ENCODE measurements at regions not wholly inside any gene's neighbourhood (a gene's known extent, or its start where the extent isn't known, plus 50 kb on each side); places are given as distances from the start of the nearest gene placed in this dataset.
A peak's percentile ranks its signal among the peaks of the same experiment; 100 is the strongest.

DNA sequence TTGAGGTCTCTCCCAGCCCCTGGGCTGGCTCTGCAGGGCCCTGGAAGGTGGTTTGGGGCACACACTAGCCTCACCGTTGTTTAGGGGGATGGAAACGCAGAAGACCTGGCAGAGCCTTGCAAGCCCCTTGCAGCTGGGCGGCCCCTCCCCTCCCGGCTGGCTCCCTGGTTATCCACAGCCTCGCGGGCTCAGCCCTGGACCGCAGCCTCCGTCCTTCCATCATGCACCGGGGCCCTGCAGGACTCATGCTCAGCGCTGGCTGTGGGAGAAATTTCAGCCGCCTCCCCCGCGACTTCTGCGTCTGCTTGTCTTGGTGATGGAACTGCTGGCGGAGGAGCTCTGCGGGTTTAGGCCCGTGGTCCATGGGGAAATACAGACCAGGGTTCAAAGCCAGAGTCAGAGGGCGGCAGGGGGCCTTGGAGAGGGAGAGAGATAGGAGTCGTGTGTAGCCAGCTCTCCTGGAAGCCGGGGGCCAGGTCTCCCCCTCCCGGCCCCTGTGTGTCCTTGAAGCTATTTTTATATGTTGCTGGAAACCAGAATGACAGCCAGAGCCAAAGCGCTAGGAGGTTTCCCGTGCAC, 75.8 kb upstream of the IER5L start:
- H3K27me3 ChIP-seq (replicated peaks; ENCODE audit: insufficient read depth), result no peaks in the 10 kb centered on the region
- ATAC-seq (ENCODE audit: insufficient number of reproducible peaks, low FRiP score, low read depth) (peak; percentile 31), DNase-seq (ENCODE audit: low spot score) (peak; percentile 28)
- H3K9me3 ChIP-seq, result no peaks in the 10 kb centered on the region
- peak overlapping the region; percentile 59 to 75 for H3K27ac ChIP-seq
- H3K4me1 ChIP-seq (ENCODE audit: control insufficient read depth in 1 of 2, low read depth in 2 of 2), result peaks cover 22 to 45% of the 10 kb centered on the region in 2 donors
- TF ChIP-seq, protein P1, sequence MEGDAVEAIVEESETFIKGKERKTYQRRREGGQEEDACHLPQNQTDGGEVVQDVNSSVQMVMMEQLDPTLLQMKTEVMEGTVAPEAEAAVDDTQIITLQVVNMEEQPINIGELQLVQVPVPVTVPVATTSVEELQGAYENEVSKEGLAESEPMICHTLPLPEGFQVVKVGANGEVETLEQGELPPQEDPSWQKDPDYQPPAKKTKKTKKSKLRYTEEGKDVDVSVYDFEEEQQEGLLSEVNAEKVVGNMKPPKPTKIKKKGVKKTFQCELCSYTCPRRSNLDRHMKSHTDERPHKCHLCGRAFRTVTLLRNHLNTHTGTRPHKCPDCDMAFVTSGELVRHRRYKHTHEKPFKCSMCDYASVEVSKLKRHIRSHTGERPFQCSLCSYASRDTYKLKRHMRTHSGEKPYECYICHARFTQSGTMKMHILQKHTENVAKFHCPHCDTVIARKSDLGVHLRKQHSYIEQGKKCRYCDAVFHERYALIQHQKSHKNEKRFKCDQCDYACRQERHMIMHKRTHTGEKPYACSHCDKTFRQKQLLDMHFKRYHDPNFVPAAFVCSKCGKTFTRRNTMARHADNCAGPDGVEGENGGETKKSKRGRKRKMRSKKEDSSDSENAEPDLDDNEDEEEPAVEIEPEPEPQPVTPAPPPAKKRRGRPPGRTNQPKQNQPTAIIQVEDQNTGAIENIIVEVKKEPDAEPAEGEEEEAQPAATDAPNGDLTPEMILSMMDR (IDR thresholded peaks at IDR 0.05), result no peak
- H3K4me3 ChIP-seq, result peak overlapping the region; percentile 65
- no peaks in the 10 kb centered on the region for H3K36me3 ChIP-seq

DNA sequence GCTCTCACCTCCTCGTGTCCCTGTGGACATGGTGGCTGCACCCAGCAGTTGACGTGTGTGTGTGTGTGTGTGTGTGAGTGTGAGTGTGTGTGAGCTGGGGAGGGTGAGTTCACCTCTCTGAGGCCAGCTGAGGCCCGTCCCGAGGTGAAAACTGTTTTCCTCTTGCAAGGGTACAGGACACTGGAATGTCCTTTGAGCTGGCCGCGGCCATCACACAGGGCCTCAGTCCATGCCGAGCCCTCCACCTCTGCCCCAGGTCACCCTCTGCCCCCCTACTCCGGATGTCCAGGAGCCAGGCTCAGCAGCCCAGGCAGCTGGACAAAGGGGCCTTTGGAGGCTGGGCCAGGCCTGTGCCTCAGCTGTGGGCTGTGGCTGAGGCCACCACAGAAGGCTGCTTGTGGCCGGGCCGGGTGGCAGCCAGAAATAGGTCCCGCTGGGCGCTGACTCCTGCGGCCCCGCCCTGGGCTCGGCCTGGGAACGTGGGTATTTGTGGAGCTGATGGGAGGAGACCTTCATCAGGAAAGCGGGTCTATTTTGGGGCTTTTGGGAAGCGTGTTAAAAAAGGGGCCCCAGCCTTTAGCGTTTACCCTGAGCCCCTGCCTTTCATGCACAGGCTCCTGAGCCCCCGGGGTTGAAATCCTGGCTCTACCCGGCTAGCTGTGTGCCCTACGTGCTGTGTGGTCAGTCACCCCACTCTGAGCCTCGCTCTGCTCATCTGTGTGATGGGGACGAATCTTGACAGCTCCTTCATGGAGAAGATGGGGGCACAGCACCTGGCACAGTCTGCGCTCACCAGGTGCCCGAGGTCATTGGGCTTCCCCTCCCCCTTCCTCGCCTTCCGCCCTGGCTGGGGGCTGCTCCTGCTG, 75.1 kb upstream of the IER5L start:
- TF ChIP-seq, protein P1 (IDR thresholded peaks at IDR 0.05), result no peak
- peaks cover 17 to 38% of the 10 kb centered on the region in 2 donors for H3K4me1 ChIP-seq (ENCODE audit: control insufficient read depth in 1 of 2, low read depth in 2 of 2)
- no peaks in the 10 kb centered on the region for H3K27me3 ChIP-seq (replicated peaks; ENCODE audit: insufficient read depth)
- no peaks in the 10 kb centered on the region for H3K9me3 ChIP-seq
- DNase-seq (ENCODE audit: low spot score) (no peak), ATAC-seq (ENCODE audit: insufficient number of reproducible peaks, low FRiP score, low read depth) (peak; percentile 52)
- H3K27ac ChIP-seq, result peak overlapping the region; percentile 59 to 75
- peak overlapping the region; percentile 65 for H3K4me3 ChIP-seq
- H3K36me3 ChIP-seq, result no peaks in the 10 kb centered on the region

DNA sequence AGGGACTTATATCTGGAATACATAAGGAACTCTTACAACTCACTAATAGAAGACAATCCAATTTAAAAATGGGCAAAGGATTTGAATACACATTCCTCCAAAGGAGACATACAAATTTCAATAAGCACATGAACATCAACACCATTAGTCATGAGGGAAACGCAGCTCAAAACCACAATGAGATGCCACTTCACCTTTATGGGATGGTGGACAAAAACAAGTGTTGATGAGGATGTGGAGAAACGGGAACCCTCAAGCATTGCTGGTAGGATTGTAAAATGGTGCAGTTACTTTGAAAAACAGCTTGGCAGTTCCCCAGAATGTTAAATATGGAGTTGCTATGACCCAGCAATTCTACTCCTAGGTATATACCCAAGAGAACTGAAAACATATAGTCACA, 72.7 kb upstream of the IER5L start:
- no peak for ATAC-seq (ENCODE audit: insufficient number of reproducible peaks, low FRiP score, low read depth)
- no peaks in the 10 kb centered on the region for H3K9me3 ChIP-seq

DNA sequence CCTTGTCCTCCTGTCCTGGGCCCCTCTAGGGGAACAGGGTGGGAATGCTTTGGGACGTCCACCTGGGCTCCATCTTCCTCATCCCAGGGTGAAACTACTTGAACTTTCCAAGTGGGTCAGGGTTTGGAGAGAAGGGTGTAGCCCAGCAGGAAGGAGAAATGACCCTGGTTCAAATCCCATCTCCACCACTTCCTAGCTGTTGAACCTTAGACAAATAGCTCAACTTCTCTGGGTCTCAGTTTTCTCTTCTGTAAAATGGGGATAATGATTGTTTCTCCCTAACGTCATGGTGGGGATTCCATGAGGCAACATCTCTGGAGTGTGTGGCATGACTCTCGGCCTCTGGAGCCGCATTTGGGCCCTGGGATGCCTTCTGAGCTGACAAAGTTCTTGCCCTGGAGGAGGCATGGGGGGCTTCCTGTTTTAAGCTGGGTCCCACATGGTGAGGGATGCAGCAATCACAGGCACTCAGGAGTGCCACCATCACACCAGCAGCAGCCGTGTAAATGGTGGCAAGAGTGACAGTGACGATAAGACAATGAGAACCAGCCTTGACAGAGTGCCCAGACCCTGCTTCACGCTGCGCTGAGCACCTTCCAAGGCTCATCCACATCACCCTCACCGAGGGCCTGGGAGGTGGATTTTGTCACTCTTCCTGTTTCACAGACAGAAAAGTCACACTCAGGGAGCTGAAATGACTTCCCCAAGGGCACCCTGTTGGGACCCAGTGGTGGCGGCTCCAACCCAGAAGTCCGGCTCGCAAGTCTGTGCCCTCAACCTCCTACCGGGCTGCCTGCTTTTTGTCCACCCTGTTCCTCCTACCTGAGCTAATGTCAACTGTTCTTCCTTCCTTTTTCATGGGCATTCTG, 69.5 kb upstream of the IER5L start:
- Histone ChIP-seq H3K36me3 (no peaks in the 10 kb centered on the region), H3K27me3 (replicated peaks; ENCODE audit: insufficient read depth) (no peaks in the 10 kb centered on the region), H3K27ac (no peak overlapping the region), H3K9me3 (no peaks in the 10 kb centered on the region), H3K4me3 (no peak overlapping the region), H3K4me1 (ENCODE audit: control insufficient read depth in 1 of 2, low read depth in 2 of 2) (peaks cover 0 to under 1% of the 10 kb centered on the region in 2 donors)
- ATAC-seq (ENCODE audit: insufficient number of reproducible peaks, low FRiP score, low read depth), result no peak
- TF ChIP-seq, protein P1 (IDR thresholded peaks at IDR 0.05), result no peak
- DNase-seq (ENCODE audit: low spot score), result no peak

More for the DNA sequence above, 72.7 kb upstream of the IER5L start:
- no peak overlapping the region for H3K27ac ChIP-seq
- TF ChIP-seq, protein P1 (IDR thresholded peaks at IDR 0.05), result no peak
- H3K4me1 ChIP-seq (ENCODE audit: control insufficient read depth in 1 of 2, low read depth in 2 of 2), result peaks cover 17 to 33% of the 10 kb centered on the region in 2 donors
- H3K4me3 ChIP-seq, result no peak overlapping the region
- no peak for DNase-seq (ENCODE audit: low spot score)
- H3K27me3 ChIP-seq (replicated peaks; ENCODE audit: insufficient read depth), result no peaks in the 10 kb centered on the region
- no peaks in the 10 kb centered on the region for H3K36me3 ChIP-seq

DNA sequence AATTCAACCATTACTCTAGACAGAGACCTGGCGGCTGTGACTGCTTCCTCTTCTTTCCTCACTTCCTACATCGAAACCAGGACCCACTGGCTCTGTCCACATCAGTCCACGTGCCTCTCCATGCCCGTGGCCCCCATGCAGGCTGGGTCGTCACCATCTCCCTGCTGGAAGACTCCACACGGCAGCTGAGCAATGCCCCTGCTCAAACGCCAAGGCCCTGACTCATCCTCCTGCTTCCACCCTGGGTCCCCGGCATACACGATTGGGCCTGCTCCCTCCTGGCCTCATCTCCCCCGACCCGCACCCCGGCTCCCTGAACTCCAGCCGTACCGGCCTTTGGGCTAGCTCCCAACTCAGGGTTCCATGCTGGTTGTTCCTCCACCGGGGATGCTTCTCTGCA, 67.2 kb upstream of the IER5L start:
- Histone ChIP-seq H3K4me1 (ENCODE audit: control insufficient read depth in 1 of 2, low read depth in 2 of 2) (no peaks in the 10 kb centered on the region), H3K36me3 (no peaks in the 10 kb centered on the region), H3K9me3 (no peaks in the 10 kb centered on the region), H3K27me3 (replicated peaks; ENCODE audit: insufficient read depth) (no peaks in the 10 kb centered on the region), H3K4me3 (no peak overlapping the region), H3K27ac (no peak overlapping the region)
- TF ChIP-seq, protein P1 (IDR thresholded peaks at IDR 0.05), result no peak
- ATAC-seq (ENCODE audit: insufficient number of reproducible peaks, low FRiP score, low read depth) (no peak), DNase-seq (ENCODE audit: low spot score) (no peak)
